ENCODE measurements at regions not wholly inside any gene's neighbourhood (a gene's known extent, or its start where the extent isn't known, plus 50 kb on each side); places are given as distances from the start of the nearest gene placed in this dataset.

DNA sequence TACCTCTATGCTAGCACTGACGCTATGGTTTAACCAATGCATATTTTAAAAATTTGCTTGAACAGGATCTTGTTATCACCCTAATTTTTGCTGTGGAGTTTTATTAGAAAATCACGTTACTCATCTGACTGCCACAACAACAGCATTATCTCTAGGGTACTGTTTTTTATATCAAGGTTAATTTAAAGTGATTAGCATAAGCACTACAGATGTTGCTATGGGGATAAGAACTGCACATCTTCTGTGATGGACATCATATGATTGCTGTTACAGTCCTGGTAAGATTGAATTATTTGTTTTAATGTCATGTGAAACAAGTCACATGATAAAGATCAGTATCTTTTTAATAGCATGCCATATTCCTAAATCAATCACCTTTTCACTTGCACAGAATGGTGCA, 492.2 kb upstream of the ROBO2 start:
- TF ChIP-seq POLR2AphosphoS5 (IDR thresholded peaks at IDR 0.05; ENCODE audit: low read length), result no peak
- TF ChIP-seq CTCF (IDR thresholded peaks at IDR 0.05 in 2 of 3, conservative IDR thresholded peaks at IDR 0.05 in 1 of 3; ENCODE audit: control insufficient read depth in 2 of 3, extremely low read depth in 1 of 3, insufficient read depth in 1 of 3, low read depth in 3 of 3, low read length in 3 of 3), result no peak
- no peak for TF ChIP-seq EZH2 (IDR thresholded peaks at IDR 0.05; ENCODE audit: borderline replicate concordance, control insufficient read depth, low read depth, low read length)
- TF ChIP-seq POLR2A (IDR thresholded peaks at IDR 0.05; ENCODE audit: low read depth, low read length), result no peak
- no peak for TF ChIP-seq NFYA (IDR thresholded peaks at IDR 0.05; ENCODE audit: borderline replicate concordance, low read depth, low read length)
- no peak for TF ChIP-seq GABPA (IDR thresholded peaks at IDR 0.05; ENCODE audit: low read depth)
- no peak for TF ChIP-seq TAF1 (IDR thresholded peaks at IDR 0.05; ENCODE audit: borderline replicate concordance, low read depth, low read length)
- TF ChIP-seq PBX3 (IDR thresholded peaks at IDR 0.05; ENCODE audit: insufficient replicate concordance, low read depth, low read length), result no peak
- TF ChIP-seq NR2C2 (IDR thresholded peaks at IDR 0.05; ENCODE audit: borderline replicate concordance, control insufficient read depth, insufficient read length, low read depth), result no peak
- no peak for TF ChIP-seq POLR2AphosphoS2 (IDR thresholded peaks at IDR 0.05; ENCODE audit: low read depth, low read length)
